Loucy (cell line): ENCODE measurements at regions not wholly inside any gene's neighbourhood (a gene's known extent, or its start where the extent isn't known, plus 50 kb on each side); places are given as distances from the start of the nearest gene placed in this dataset.

Experiments used
- CTCF ChIP-seq: fragments of 200-600 bp; sonication (generic); conservative IDR thresholded peaks from 2 replicates; pipeline ENCODE4 v1.5.1; 2014; ENCODE audit warnings: mild to moderate bottlenecking, antibody characterized with exemption, low read length
- EZH2phosphoT487 ChIP-seq: fragments of 200-600 bp; IDR thresholded peaks from 2 replicates; pipeline ENCODE4 v1.6.1; 2018; ENCODE audit warnings: antibody characterized with exemption, mild to moderate bottlenecking, moderate library complexity, borderline replicate concordance

- no peak for TF ChIP-seq EZH2phosphoT487
- no peak for TF ChIP-seq CTCF
Measured at GRCh38 chr21:20779321-20779720, 218.9 kb upstream of the NCAM2 start.
